ENCODE measurements at regions not wholly inside any gene's neighbourhood (a gene's known extent, or its start where the extent isn't known, plus 50 kb on each side); places are given as distances from the start of the nearest gene placed in this dataset.

DNA sequence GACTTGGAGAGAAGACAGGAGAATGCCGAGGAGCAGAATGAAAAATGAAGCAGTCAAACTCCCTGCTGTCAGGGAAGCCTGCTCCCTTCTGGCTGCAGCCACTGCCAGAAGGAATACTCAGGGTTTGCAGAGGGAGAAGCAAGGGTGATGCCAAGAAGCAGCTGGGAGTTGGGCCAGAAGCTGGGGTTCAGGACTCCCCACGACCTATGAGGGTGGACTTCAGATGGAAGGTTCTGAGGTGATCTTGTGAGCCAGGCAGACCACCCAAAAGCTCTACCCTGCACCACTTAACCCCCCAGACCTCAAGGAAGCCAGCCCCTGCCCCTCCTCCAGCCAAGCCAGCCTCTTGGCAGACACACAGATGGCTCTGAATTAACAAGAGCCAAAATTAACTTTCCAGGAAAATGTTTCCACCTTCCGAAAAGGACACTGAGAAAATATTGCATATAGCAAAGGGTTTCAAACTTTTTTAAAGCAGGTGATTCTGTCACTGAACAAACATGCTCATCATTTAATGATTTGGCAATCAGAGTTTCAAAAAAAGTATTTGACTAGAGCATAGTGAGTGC is 126.0 kb upstream of the ERCC4 start:
- no peak for TF ChIP-seq ZFX (IDR thresholded peaks at IDR 0.05)
- TF ChIP-seq, protein P1, sequence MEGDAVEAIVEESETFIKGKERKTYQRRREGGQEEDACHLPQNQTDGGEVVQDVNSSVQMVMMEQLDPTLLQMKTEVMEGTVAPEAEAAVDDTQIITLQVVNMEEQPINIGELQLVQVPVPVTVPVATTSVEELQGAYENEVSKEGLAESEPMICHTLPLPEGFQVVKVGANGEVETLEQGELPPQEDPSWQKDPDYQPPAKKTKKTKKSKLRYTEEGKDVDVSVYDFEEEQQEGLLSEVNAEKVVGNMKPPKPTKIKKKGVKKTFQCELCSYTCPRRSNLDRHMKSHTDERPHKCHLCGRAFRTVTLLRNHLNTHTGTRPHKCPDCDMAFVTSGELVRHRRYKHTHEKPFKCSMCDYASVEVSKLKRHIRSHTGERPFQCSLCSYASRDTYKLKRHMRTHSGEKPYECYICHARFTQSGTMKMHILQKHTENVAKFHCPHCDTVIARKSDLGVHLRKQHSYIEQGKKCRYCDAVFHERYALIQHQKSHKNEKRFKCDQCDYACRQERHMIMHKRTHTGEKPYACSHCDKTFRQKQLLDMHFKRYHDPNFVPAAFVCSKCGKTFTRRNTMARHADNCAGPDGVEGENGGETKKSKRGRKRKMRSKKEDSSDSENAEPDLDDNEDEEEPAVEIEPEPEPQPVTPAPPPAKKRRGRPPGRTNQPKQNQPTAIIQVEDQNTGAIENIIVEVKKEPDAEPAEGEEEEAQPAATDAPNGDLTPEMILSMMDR (conservative IDR thresholded peaks at IDR 0.05), result no peak
